ENCODE measurements at regions not wholly inside any gene's neighbourhood (a gene's known extent, or its start where the extent isn't known, plus 50 kb on each side); places are given as distances from the start of the nearest gene placed in this dataset.

DNA sequence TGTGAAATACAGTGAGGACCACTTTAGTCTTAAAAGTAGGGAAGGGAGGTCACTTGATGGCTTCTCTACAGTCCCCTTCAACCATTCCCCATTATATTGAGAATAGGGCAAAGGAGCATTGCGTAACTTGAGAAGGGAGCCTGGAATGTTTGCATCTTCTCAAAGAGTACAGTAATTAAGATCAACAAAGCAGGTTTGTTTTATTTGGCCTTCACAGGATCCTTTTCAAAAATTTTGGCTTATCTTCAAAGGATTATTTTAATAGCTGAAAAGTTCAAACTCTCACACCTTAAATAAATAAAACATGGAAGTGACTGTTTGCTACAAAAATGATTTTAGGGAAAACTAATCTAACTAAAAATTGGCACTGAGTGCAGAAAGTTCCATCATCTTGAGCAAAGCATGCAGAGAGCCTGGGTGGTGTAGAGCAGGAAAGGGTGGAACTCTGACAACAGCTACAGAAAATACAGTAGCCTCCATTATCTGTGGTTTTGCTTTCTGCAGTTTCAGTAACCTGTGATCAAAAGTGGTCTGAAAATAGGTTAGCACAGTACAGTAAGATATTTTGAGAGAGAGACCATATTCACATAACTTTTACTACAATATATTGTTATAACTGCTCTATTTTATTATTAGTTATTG, 214.0 kb downstream of the MDFIC start:
- no peak for TF ChIP-seq CTCF (IDR thresholded peaks at IDR 0.05)
- no peak for TF ChIP-seq EZH2phosphoT487 (IDR thresholded peaks at IDR 0.05)
- TF ChIP-seq EZH2 (IDR thresholded peaks at IDR 0.05), result no peak
